GM12892 (cell line): ENCODE measurements at regions not wholly inside any gene's neighbourhood (a gene's known extent, or its start where the extent isn't known, plus 50 kb on each side); places are given as distances from the start of the nearest gene placed in this dataset.

ENCODE experiments used
- DNase-seq: peaks from one replicate; pipeline ENCODE4 v3.0.0; 2011; ENCODE audit not compliant: insufficient read length
- FAIRE-seq: peaks from 2 replicates; lab custom pipeline; 2011; peaks lifted over from hg19 to GRCh38; lab: Jason Lieb, UNC
- POLR2A ChIP-seq: IDR thresholded peaks from 2 replicates; pipeline ENCODE4 v1.6.1; 2011; ENCODE audit warnings: low read depth, low read length, control low read depth
- POLR2AphosphoS5 ChIP-seq: IDR thresholded peaks from 2 replicates; pipeline ENCODE4 v1.6.1; 2011; ENCODE audit warnings: low read depth, low read length, control low read depth
- TAF1 ChIP-seq: IDR thresholded peaks from 2 replicates; pipeline ENCODE4 v1.6.1; 2011; ENCODE audit warnings: low read depth, mild to moderate bottlenecking, control low read depth, low read length, borderline replicate concordance

DNA sequence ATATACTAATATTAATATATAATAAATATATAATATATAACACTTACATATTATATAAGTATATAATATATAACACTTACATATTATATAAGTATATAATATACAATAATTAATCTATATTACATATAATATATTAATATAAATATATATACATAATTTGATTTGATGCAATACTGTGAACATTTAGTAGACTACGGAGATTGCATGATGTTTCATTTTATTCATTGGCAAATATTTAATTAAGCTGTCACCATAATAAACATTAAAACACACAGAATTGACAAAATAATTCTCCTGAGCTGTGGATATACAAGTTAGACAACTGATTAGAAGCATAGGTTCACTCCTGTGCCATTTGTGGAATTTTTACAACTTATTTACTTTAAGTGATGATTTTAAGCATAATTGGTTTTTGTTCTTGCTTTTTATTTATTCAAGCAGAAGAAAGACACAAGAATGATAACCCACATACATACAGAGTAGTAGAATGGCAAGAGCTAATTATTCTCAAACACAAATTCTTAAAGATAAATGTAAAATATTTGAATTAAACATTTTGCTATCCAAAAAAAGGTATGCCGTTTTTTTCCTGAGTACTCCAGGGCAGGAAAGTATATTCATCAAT is 65.8 kb upstream of the TOP3B start:
- DNase-seq, result no peak
- no peak for FAIRE-seq
- TF ChIP-seq POLR2AphosphoS5 (no peak), TAF1 (no peak), POLR2A (no peak)

- FAIRE-seq, result no peak
- TF ChIP-seq POLR2A (no peak), POLR2AphosphoS5 (no peak), TAF1 (no peak)
- no peak for DNase-seq
Measured at GRCh38 chr22:22047776-22048175, 65.2 kb upstream of the TOP3B start.

GRCh38 chr22:22047266-22047665 is 64.7 kb upstream of the TOP3B start:
- FAIRE-seq (no peak), DNase-seq (no peak)
- TF ChIP-seq POLR2AphosphoS5, result no peak
- TF ChIP-seq TAF1, result no peak
- no peak for TF ChIP-seq POLR2A

DNA sequence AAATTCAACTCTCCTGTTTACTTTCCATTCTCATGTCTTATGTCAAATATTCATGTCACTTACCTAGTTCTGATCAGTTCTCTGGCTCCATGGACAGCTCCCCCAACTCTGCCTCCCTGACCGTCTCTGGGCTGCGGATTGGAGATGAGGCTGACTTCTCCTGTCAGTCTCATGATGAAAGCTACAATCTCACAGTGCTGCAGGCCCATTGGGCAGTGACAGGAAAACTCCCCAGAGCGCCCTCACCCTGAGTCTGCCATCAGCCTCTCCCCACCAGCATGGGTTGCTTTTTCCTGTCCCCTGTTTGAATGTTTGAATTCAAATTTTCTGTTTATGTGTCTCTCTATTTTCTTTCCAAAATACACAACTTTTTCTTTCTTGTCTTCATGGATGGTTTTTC is 63.8 kb upstream of the TOP3B start:
- DNase-seq, result no peak
- TF ChIP-seq TAF1 (no peak), POLR2A (no peak), POLR2AphosphoS5 (no peak)
- peak; percentile 63 for FAIRE-seq

DNA sequence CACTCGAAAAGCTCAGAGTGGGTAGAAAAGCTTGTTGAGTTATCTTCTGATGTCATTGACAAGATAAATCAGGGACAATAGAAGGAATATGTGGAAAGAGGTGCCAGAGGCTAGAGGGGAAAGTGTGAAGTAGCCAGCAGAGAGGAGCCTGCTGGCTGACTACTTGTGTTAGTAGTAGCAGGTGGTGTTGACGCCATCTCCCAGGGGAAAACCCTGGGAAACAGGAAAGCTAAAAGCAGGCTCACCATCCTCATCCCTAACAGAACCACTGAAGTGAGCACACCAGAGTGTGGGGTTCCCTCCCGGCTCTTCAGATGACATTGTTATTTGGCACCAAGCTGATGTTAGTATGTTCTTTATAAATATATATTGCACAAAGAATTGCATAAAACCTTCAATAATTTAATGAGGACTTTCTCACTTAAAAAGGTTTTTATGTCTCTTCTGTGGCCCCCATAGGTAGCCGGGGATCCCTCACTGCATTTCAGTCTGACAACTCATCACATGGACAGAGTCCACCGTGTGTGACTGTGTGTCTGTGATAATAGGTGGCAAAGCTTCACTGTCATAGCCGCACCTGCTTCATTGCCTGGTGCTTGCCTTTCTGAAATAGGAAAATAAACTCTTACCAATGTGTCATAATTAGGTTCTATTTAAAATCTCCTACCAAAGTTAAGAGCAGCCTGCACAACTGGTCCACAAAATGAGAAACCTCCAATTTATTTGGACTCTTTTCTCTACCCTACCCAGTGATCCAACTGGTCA is 63.2 kb upstream of the TOP3B start:
- DNase-seq (no peak), FAIRE-seq (peak; percentile 70)
- TF ChIP-seq POLR2A, result no peak
- TF ChIP-seq TAF1, result no peak
- no peak for TF ChIP-seq POLR2AphosphoS5

- no peak for TF ChIP-seq TAF1
- DNase-seq (no peak), FAIRE-seq (no peak)
Measured at GRCh38 chr22:22044153-22044552, 61.6 kb upstream of the TOP3B start.

GRCh38 chr22:22043296-22044078 is 60.9 kb upstream of the TOP3B start:
- DNase-seq, result no peak
- peak; percentile 87 for FAIRE-seq
- TF ChIP-seq TAF1 (no peak; the same call in 1 of the 2 replicates), POLR2AphosphoS5 (peak; percentile 56; the same call in 1 of the 2 replicates), POLR2A (peak; percentile 49; the same call in 1 of the 2 replicates)

DNA sequence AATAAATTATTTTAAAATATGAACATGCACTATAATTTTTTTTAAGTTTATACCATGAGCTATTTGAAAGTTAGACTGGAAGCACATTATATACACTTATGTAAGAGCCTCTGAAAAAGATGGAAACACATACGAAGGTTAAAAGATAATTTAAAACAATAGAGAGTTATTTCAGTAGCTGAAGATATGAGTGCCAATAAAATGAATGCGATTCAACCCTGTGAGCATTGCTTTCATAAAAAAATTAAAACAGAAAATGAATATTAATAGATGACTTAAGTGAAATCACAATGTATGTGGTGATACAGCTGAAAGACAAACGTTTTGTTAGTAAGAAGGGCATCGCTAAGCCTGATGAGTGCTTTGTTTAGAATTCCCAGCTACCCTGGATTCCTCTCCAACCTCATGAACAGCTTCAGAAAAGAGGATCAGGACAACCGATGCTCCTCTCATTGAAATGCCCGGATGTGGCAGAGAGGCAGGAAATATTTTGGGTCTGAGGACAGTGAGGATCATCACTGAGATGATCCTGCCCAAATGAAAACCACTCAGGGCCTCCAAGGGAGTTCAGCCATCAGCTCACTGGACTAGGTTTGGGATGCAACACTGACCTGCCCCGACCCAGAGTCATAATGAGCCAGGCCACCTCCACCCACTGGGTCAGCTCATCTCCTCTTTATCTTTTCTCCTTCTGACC is 60.2 kb upstream of the TOP3B start:
- FAIRE-seq (no peak), DNase-seq (no peak)
- TF ChIP-seq TAF1 (no peak), POLR2A (no peak), POLR2AphosphoS5 (no peak)

GRCh38 chr22:22042009-22042408 is 59.4 kb upstream of the TOP3B start:
- no peak for DNase-seq
- FAIRE-seq, result peak; percentile 67
- TF ChIP-seq POLR2A (no peak), TAF1 (no peak), POLR2AphosphoS5 (no peak)

GRCh38 chr22:22040908-22041307 is 58.3 kb upstream of the TOP3B start:
- FAIRE-seq (no peak), DNase-seq (no peak)
- TF ChIP-seq POLR2AphosphoS5 (no peak), POLR2A (no peak), TAF1 (no peak)

DNA sequence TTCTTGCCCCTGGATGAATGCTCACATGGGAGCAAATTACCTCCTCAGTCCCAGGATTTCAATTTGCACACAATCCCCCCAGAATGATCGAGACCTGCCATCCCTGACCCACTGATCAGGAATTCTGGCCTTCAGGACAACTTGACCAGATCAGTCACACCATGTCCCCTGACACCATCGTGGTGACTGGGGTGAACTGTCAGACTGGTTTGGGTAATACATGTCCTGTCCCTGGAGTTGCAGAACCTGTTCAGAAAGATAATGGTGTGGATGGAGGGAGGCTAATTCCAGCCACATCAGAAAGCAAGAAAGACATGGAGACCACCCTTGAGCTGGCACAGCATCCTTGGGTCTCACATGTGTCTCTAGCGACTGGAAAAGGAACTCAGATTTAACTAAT is 57.9 kb upstream of the TOP3B start:
- no peak for DNase-seq
- no peak for FAIRE-seq
- TF ChIP-seq POLR2AphosphoS5 (no peak), TAF1 (no peak), POLR2A (no peak)

DNA sequence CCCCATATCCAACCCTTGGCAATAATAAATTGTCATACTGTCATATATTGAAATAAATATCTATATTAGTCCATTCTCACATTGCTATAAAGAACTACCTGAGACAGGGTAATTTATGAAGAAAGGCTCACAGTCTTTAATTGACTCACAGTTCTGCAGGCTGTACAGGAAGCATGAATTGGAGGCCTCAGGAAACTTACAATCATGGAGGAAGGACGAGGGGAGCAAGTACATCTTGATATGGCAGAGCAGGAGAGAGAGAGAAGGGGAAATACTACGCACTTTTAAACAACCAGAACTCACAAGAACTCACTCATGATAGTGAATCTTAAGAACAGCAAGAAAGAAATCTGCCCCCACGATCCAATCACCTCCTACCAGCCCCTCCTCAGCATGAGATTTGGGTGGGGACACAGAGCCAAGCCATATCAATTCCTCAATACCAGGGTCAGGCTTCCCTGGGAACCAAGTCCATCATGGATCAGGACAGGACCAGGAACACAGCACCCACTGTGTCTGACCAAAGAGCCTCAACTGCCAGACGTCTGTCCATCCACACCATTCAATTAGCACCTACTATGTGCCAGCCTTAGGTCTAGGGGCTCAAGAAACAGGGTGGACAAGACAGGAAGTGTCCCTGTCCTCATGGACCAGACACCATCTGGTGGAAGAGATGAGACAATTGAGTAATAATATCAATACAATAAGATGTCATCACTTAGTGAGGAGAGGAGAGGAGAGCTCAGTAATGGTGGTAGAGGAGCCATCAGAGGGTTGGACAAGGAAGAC is 56.9 kb upstream of the TOP3B start:
- DNase-seq (no peak), FAIRE-seq (no peak)
- TF ChIP-seq POLR2AphosphoS5, result no peak
- TF ChIP-seq POLR2A, result no peak
- TF ChIP-seq TAF1, result no peak
